Left renal pelvis (tissue), 4 donors: ENCODE measurements at regions not wholly inside any gene's neighbourhood (a gene's known extent, or its start where the extent isn't known, plus 50 kb on each side); places are given as distances from the start of the nearest gene placed in this dataset.
"Not testable (repeated sequence)": the region's sequence is repeated elsewhere in the genome, so short reads cannot be mapped to it uniquely, and the experiment has no call there.

ENCODE experiments used
- DNase-seq, 4 donors: peaks; one replicate each; pipeline ENCODE4 v3.0.0-alpha.2; 2013; ENCODE audit warnings: low read depth in 4 of 4, low spot score in 3 of 4

GRCh38 chr5:14054965-14055963, 87.9 kb upstream of the TRIO start:
- DNase-seq: no peak

DNA sequence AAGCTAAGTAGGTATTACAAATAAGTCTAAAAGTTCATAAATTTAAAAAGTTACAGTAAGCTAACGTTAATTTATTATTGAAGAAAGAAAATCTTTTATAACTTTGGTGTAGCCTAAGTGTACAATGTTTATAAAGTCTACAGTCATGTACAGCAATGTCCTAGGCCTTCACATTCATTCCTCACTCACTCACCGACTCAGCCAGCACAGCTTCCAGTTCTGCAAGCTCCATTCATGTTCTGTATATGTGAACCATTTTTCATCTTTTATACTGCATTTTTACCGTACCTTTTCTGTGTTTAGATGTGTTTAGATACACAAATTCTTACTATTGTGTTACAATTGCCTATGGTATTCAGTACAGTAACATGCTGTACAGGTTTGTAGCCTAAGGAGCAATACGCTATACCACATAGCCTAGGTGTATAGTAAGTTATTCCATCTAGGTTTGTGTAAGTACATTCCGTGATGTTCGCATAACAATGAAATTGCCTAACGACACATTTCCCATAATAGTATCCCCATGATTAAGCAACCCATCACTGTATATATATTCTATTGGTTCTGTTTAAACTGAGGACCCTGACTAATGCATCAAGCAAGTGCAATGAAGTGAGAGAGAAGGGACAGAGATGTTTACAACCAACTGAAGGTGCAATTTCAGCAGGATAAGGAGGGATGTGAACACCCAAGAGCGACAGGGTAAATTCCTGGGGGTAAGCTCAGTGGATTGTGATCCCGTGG, 88.9 kb upstream of the TRIO start:
- no peak for DNase-seq

GRCh38 chr5:14050821-14051220, 92.3 kb upstream of the TRIO start:
- DNase-seq: no peak

DNA sequence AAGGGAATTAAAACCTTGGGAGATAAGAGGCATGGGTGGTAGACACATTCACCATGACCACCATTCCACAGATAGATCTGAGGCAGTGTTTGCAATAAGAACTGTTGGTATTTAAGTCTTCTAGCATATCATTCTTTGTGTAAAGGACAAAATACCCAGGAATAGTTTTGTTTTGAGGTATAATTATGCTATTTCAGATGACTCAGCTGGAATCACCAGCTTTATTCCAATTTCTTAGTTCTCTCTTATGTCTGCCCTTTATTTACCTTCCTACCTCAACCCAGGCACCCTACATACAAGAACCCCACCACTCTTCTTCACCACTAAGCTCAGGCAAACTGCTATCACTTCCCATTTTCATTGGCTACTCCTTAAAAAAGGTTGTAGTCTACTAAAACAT, 94.7 kb upstream of the TRIO start:
- no peak for DNase-seq

- no peak for DNase-seq
These were observed 97.2 kb upstream of the DNAH5 start for GRCh38 chr5:14041528-14042192.

DNA sequence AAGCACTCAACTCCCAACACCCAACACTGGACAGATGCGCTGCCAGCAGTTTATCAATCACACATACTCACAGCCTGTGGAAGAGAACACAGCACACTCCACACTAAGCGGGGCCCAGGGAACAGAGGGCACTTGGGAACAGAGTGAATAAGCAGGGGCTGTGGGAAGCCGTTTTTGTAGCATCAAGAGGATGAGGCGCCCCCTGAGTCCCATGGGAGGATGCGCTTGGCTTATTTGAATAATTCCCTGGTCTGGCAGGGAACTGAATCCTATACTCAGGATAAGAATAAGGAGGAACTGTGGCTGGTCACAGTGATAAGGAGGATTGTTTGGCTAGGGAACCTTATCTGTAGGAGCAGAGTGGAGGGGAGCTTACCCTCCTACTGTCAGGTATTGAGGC, 96.1 kb upstream of the DNAH5 start:
- no peak for DNase-seq

DNA sequence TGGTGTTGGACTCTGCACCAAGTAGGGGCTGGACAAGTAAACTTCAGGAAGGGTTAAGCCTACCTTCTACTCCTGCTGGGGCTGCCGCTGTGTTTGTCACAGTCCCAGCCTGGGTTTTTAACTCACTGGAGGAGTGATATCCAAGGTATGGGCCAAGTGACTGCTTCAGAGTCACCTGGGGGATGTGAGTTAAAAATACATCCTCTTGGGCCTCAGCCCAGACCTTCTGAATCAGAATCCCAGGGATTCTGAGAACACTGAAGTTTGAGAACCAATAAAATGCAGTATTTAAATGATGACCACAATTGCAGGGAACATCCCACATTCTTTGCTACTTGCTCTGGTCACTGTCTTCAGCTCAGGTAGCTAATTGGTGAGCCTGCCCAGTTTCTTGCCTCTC, 95.1 kb upstream of the DNAH5 start:
- no peak for DNase-seq

DNA sequence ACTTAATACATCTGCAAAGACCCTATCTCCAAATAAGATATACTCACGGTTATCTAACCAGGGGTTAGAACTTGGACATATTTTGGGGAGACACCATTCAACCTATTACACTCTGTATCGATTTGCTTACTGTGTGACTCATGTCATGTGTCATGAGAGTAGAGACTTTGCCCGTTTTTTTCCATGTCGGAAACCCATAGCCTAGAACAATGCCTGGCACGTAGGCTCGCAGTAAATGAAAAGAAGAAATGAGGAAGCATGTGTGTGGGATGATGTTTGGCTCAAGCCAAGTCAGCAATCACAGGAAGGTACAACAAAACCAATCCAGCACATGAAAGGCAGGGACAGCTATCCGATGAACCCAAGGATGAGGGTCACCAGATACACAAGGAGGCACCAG, 94.6 kb upstream of the DNAH5 start:
- DNase-seq: no peak

GRCh38 chr5:14038341-14038959, 94.0 kb upstream of the DNAH5 start:
- DNase-seq: no peak

DNA sequence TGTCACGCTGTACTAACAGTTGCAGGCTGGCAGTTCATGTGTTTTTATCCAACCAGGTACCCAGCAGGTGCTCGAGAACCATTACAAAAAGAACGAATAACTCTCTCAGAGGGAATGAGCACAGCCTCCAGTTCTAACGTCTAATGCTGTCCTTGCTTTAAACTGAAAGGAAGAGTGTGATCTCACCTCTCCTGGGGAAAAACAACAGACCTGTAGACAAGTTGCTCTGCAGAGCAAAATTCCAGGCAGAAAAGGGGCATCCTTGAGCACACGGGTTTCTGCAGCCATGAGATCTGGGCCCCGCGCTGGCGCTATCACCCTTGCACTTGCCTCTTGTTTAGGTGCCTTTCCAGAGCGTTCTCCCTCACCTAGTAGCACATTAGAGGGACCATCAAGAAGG, 92.5 kb upstream of the DNAH5 start:
- DNase-seq: no peak

DNA sequence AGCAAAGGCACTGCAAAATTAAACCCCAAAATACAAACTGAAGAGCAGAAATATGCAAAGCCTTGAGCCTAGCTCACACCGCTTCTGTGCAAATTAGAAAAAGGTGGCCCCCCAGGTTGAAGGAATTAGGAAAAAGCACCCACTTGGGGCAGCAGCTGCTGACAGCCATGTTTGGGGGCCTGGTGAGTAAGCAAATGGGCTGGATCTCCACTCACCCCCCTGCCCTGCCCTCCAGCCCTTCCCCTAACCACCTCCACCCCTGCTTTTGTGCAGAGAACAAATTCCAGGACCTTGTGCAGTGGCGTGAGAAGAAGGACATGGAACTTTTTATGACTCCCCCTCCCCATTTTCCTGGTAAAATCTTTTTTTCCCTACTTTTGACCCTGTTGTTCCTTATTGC, 92.0 kb upstream of the DNAH5 start:
- peak in 1 of 4 donors; percentile 27 for DNase-seq

GRCh38 chr5:14035859-14036503, 91.5 kb upstream of the DNAH5 start:
- DNase-seq: peak in 1 of 4 donors; percentile 45

- DNase-seq: no peak
These were observed 90.5 kb upstream of the DNAH5 start for GRCh38 chr5:14034963-14035362.

- no peak for DNase-seq
These were observed 88.4 kb upstream of the DNAH5 start for GRCh38 chr5:14032918-14033317.

DNA sequence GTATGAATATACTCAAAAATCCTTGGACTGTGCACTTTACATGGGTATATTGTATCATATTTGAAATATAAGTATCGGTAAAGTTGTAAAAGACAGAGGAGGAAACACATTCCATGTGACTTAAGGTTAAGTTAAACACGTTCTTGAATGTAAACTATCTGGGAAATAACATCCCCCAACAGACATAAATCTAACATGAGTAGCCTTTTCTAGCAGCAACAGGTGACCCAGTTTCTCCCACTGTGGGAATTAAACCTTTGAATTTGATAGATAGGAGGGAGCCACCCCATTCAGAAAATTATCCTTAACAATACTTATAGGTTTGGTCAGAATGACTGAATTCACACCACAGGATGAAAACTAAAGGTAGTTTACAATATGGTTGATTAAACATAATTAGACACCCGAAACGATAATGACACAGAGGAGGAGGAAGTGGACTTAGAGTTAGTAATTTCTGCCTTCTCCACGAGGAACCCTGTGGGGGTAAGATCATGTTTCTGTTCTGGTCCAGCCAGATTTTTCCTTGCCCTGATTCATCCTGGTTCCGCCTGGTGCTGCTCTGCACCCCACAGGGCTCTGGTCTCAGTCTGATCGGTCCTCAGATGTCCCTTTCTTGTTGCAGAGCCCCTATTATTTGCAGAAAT, 84.6 kb upstream of the DNAH5 start:
- DNase-seq: no peak

GRCh38 chr5:14028188-14028587, 83.7 kb upstream of the DNAH5 start:
- no peak for DNase-seq

DNA sequence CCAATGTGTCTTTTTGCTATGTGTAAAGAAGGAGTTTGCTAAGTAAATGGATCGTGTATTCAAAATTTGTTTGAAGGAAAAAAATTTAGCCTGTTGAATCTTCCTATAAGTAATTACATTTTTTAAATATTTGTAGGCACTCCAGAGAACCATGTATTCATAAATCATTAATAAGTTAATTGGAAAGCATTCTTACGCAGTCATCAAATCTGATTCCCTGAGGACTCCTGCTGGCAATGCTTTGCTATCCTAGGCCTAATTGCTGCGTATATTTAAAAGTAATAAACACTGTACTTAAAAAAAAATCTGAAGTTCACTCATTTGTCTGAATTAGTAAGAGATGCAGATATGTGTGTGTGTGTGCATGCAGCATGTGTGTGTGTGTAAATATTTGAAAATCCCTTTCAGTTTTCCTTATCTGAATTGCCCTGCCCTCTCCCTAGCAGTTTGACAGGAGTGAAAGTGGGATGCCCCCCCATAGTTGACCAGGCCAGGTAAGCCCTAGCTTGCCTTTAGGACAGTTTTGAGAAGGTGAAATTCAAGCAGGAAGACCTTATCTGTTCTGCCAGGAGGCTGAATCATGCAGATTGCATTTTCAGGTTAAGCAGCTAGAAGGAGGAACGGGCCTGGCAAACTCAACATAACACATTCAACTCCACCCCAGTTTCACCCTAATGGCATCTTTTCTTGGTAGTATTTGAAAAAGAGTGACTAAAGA, 81.2 kb upstream of the DNAH5 start:
- DNase-seq: no peak

DNA sequence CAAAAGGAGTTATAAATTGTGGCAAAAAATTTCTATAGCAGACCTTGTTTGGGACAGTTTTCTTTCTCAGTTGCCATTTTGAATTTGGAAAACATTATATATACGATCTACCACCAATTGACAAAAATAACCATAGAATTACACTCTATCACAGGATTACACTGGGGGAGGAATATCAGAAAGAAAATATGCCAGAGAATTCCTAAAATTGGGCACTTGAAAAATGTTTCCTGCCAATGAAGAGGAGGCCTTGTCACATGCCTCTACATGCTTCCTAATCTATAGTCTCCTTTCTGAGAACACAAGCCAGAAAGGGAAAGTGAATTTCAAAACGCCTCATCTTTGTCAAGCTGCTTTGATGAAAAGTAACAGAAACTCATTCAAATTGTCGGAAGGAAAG, 78.5 kb upstream of the DNAH5 start:
- DNase-seq: no peak

GRCh38 chr5:14020944-14021343, 76.5 kb upstream of the DNAH5 start:
- not testable (repeated sequence) for DNase-seq
